Endodermal cell (in vitro differentiated cells): ENCODE measurements at regions not wholly inside any gene's neighbourhood (a gene's known extent, or its start where the extent isn't known, plus 50 kb on each side); places are given as distances from the start of the nearest gene placed in this dataset.
"Not testable (repeated sequence)": the region's sequence is repeated elsewhere in the genome, so short reads cannot be mapped to it uniquely, and the experiment has no call there.

ENCODE experiments used
- DNase-seq: peaks from one replicate; pipeline ENCODE4 v3.0.0-alpha.2; 2017
- H3K27ac ChIP-seq: 2 replicates; pipeline ENCODE4 v1.5.1; 2013; ENCODE audit warnings: mild to moderate bottlenecking, low read depth, low read length, moderate library complexity
- H3K27me3 ChIP-seq: 2 replicates; pipeline ENCODE4 v1.6.1; 2013; ENCODE audit warnings: mild to moderate bottlenecking, low read length, moderate library complexity; ENCODE audit not compliant: insufficient read depth, control insufficient read depth, poor library complexity, severe bottlenecking
- H3K36me3 ChIP-seq: 2 replicates; pipeline ENCODE4 v1.7.0; 2013; ENCODE audit warnings: mild to moderate bottlenecking, low read length, moderate library complexity; ENCODE audit not compliant: control insufficient read depth, insufficient read depth
- H3K4me1 ChIP-seq: one replicate; pipeline ENCODE4 v1.7.0; 2013; ENCODE audit warnings: low read length; ENCODE audit not compliant: control insufficient read depth, insufficient read depth
- H3K4me3 ChIP-seq: 2 replicates; pipeline ENCODE4 v1.5.1; 2013; ENCODE audit warnings: mild to moderate bottlenecking, low read length, moderate library complexity
- H3K9ac ChIP-seq: 2 replicates; pipeline ENCODE4 v1.6.1; 2013; ENCODE audit warnings: mild to moderate bottlenecking, low read length, moderate library complexity; ENCODE audit not compliant: poor library complexity, severe bottlenecking; ENCODE audit errors: extremely low read depth
- H3K9me3 ChIP-seq: 2 replicates; pipeline ENCODE4 v1.6.1; 2013; ENCODE audit warnings: mild to moderate bottlenecking, low read length, moderate library complexity; ENCODE audit not compliant: control insufficient read depth
- H3K27ac Mint-ChIP-seq: 2 replicates; pipeline ENCODE4 v1.8.0; 2020; ENCODE audit warnings: mixed read lengths
- H3K27me3 Mint-ChIP-seq: 2 replicates; pipeline ENCODE4 v1.8.0; 2021; ENCODE audit warnings: mild to moderate bottlenecking, mixed read lengths; ENCODE audit not compliant: insufficient read depth
- H3K36me3 Mint-ChIP-seq: 2 replicates; pipeline ENCODE4 v1.8.0; 2020; ENCODE audit warnings: low read depth, mixed read lengths
- H3K4me1 Mint-ChIP-seq: 2 replicates; pipeline ENCODE4 v1.8.0; 2020; ENCODE audit warnings: mixed read lengths
- H3K4me3 Mint-ChIP-seq: 2 replicates; pipeline ENCODE4 v1.8.0; 2020; ENCODE audit warnings: mild to moderate bottlenecking, moderate library complexity, mixed read lengths
- H3K9me3 Mint-ChIP-seq: 2 replicates; pipeline ENCODE4 v1.8.0; 2020; ENCODE audit warnings: mild to moderate bottlenecking, mixed read lengths
- WGBS, 2 experiments: methylation state at CpG; one replicate each; pipeline versions ENCODE4 v1.1.5 to v1.1.7; 2013; ENCODE audit warnings: missing lambda C conversion rate in 2 of 2, mixed read lengths in 1 of 2; ENCODE audit not compliant: insufficient coverage in 1 of 2, insufficient read length in 1 of 2; 5-methylcytosine and 5-hydroxymethylcytosine counted together
- TF ChIP-seq, protein P1 (sequence below): fragments of 200-600 bp; sonication (generic); conservative IDR thresholded peaks from 2 replicates; pipeline ENCODE4 v1.5.0; 2021; ENCODE audit warnings: antibody characterized with exemption, mild to moderate bottlenecking

DNA sequence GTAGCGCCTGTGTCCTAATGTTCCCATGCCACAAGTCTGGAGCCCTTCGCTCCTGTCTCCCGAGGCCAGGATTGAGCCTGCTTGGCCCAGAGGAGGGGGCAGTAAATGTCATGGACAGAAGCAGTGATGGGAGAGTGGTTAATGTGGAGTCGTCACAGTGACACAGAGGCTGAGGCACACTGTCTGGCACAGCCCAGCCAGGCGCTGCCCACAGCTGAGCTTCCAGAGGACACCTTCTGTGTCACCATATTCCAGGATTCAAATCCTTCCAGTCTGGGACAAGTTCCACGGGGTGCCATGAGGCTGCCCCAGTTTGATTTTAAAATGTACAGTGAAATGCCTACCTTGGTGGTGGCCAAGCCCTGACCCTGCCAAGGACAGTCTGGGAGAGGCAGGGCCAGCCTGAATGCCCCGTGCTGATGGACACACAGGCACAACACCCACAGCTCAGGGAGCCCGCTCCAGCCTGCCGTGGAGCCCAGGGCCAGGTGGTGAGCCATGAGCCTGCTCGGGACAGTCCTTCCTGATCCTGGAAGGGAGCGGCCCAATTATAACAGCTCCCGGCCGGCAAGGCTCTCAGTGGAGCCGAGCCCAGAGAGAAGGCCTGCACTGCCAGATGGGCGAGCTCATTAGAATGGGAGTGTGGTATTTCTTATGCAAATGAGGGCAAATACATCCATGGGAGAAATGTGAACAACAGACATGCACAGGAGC is 99.1 kb upstream of the RUFY1 start:
- Mint-ChIP-seq H3K36me3 (no peaks in the 10 kb centered on the region), H3K9me3 (peaks cover 42% of the 10 kb centered on the region), H3K27ac (no peak overlapping the region), H3K4me3 (no peak overlapping the region), H3K27me3 (no peaks in the 10 kb centered on the region), H3K4me1 (no peaks in the 10 kb centered on the region)
- Histone ChIP-seq H3K36me3 (no peaks in the 10 kb centered on the region), H3K4me1 (no peaks in the 10 kb centered on the region), H3K27ac (no peak overlapping the region), H3K27me3 (no peaks in the 10 kb centered on the region), H3K9me3 (peaks cover 5% of the 10 kb centered on the region), H3K4me3 (no peak overlapping the region), H3K9ac (no peak overlapping the region)
- WGBS, 2 experiments: 90 to 93% methylated on average over 11 to 15 of the region's 15 CpGs
- DNase-seq: no peak
- TF ChIP-seq, protein P1, sequence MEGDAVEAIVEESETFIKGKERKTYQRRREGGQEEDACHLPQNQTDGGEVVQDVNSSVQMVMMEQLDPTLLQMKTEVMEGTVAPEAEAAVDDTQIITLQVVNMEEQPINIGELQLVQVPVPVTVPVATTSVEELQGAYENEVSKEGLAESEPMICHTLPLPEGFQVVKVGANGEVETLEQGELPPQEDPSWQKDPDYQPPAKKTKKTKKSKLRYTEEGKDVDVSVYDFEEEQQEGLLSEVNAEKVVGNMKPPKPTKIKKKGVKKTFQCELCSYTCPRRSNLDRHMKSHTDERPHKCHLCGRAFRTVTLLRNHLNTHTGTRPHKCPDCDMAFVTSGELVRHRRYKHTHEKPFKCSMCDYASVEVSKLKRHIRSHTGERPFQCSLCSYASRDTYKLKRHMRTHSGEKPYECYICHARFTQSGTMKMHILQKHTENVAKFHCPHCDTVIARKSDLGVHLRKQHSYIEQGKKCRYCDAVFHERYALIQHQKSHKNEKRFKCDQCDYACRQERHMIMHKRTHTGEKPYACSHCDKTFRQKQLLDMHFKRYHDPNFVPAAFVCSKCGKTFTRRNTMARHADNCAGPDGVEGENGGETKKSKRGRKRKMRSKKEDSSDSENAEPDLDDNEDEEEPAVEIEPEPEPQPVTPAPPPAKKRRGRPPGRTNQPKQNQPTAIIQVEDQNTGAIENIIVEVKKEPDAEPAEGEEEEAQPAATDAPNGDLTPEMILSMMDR: no peak

DNA sequence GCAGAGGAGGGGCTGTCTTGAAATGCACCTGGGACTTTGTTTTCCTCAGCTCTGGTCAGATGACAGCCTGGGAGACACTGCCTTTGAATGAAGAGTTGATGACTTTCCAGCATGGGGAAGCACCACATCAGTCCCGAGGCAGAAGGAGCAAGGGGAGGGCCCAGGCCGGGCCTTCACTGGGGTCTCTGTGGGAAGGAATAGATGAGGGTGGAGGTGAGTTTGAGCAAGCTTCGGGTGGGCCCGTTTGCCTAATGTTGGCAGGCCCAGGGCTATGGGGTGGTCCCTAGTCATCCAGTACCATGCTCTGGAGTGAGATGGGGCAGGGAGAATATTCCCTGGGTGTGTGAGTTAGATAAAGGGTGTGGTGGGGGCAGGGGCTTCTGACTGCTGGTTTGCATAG is 100.4 kb upstream of the RUFY1 start:
- not testable (repeated sequence) for H3K9me3 ChIP-seq, H3K4me1 Mint-ChIP-seq, H3K27me3 Mint-ChIP-seq, H3K9ac ChIP-seq, DNase-seq, H3K4me3 ChIP-seq, H3K27me3 ChIP-seq, H3K27ac Mint-ChIP-seq, H3K4me3 Mint-ChIP-seq, H3K27ac ChIP-seq, H3K36me3 ChIP-seq, H3K4me1 ChIP-seq, H3K36me3 Mint-ChIP-seq
- 89 to 100% methylated on average over 1 to 4 of the region's 4 CpGs for WGBS, 2 experiments
- peaks cover 43% of the 10 kb centered on the region for H3K9me3 Mint-ChIP-seq

DNA sequence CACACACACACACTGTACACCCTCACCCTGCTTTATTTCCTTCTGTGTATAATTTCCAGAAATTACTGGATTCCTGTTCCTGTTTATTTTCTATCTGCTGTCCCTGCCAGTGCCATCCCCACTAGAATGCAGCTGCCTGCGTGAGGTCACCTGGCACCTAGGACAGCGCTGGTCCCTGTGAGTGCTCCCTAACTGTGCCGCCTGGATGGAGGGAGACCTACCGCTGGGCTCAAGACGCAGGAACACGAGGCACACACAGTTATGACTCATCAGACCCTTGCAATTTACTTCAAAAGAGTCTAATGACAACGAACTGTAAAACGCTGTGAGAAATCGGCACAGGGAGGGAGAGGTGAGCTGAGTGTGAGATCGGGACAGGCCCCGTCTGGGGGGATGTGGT is 102.1 kb upstream of the RUFY1 start:
- H3K27me3 ChIP-seq, H3K4me1 Mint-ChIP-seq, H3K4me3 ChIP-seq, H3K9ac ChIP-seq, DNase-seq, H3K4me3 Mint-ChIP-seq, H3K36me3 ChIP-seq, H3K36me3 Mint-ChIP-seq, H3K27ac ChIP-seq, H3K9me3 ChIP-seq, H3K27me3 Mint-ChIP-seq, H3K4me1 ChIP-seq, H3K27ac Mint-ChIP-seq: not testable (repeated sequence)
- no CpG with 5 or more reads among the region's 11 CpGs for WGBS, 2 experiments
- H3K9me3 Mint-ChIP-seq: peaks cover 47% of the 10 kb centered on the region

DNA sequence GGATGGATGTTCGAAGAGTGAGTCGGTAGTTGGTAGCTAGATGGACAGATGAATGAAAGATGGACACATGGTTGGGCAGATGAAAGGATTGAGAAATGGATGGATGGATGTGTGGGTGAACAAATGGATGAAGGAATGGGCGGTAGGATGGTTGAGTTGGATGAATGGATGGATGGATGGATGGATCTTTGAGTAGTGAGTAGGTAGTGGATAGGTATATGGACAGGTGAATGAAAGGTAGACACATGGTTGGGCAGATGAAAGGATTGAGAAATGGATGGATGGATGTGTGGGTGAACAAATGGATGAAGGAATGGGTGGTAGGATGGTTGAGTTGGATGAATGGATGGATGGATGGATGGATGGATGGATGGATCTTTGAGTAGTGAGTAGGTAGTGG is 97.0 kb upstream of the ADAMTS2 start:
- not testable (repeated sequence) for H3K36me3 Mint-ChIP-seq, H3K9ac ChIP-seq, H3K4me1 ChIP-seq, H3K36me3 ChIP-seq, DNase-seq, H3K9me3 ChIP-seq, H3K4me1 Mint-ChIP-seq, H3K27ac ChIP-seq, H3K27me3 ChIP-seq, H3K4me3 ChIP-seq, H3K27me3 Mint-ChIP-seq, H3K4me3 Mint-ChIP-seq, H3K27ac Mint-ChIP-seq
- 95 to 96% methylated on average over 3 of the region's 3 CpGs for WGBS, 2 experiments
- H3K9me3 Mint-ChIP-seq: peaks cover 28% of the 10 kb centered on the region
